ENCODE measurements at regions not wholly inside any gene's neighbourhood (a gene's known extent, or its start where the extent isn't known, plus 50 kb on each side); places are given as distances from the start of the nearest gene placed in this dataset.

DNA sequence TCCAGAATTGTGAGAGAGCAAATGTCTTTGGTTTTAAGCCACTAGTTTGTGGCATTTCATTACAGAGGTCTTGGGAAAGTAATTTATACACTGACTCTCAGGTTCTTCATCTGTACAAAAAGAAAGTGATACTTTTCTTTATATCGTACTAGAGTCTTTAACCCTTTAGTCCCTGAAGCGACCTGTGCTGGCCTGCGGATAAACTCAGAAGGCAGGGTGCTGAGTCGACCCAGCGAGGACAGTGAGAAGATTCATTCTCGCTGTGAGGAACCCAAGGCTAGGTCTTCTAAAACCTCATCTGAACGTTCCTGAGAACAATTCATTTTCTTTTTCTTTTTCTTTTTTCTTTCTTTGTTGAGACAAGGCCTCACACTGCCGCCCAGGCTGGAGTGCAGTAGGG, 514.2 kb upstream of the MGMT start:
- TF ChIP-seq CTCF (IDR thresholded peaks at IDR 0.05): no peak
- no peak for TF ChIP-seq POLR2A (IDR thresholded peaks at IDR 0.05)

Measured in uterus (tissue), 2 donors.